Fibroblast of skin of scalp (primary cell): ENCODE measurements at regions not wholly inside any gene's neighbourhood (a gene's known extent, or its start where the extent isn't known, plus 50 kb on each side); places are given as distances from the start of the nearest gene placed in this dataset.

Experiments
- DNase-seq: peaks from one replicate; pipeline ENCODE4 v3.0.0-alpha.2; 2013

- no peak for DNase-seq
Observed at GRCh38 chr10:7477538-7478334, 66.9 kb upstream of the SFMBT2 start.

- DNase-seq, result no peak
Observed at GRCh38 chr10:7475939-7476338, 65.1 kb upstream of the SFMBT2 start.

GRCh38 chr10:7475046-7475911, 64.4 kb upstream of the SFMBT2 start:
- DNase-seq, result no peak

DNA sequence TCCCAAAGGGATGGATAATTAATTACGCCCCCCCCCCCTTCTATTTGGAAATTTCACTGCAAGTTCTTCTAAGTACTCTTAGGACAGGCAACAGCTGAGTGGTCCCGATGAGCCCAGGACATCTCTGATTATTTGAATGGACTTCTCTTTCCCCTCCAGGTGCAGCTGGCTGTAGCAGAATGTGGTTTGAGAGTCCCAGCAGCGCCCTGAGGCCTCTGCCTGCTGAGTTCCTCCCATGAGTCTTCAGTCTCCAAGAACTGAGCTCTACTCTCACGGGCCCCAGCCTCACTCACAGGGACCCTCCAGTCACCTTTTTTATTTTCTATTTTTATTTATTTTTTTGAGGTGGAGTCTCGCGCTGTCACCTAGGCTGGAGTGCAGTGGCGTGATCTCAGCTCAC, 63.6 kb upstream of the SFMBT2 start:
- DNase-seq, result no peak

- no peak for DNase-seq
Observed at GRCh38 chr10:7473474-7473873, 62.6 kb upstream of the SFMBT2 start.

DNA sequence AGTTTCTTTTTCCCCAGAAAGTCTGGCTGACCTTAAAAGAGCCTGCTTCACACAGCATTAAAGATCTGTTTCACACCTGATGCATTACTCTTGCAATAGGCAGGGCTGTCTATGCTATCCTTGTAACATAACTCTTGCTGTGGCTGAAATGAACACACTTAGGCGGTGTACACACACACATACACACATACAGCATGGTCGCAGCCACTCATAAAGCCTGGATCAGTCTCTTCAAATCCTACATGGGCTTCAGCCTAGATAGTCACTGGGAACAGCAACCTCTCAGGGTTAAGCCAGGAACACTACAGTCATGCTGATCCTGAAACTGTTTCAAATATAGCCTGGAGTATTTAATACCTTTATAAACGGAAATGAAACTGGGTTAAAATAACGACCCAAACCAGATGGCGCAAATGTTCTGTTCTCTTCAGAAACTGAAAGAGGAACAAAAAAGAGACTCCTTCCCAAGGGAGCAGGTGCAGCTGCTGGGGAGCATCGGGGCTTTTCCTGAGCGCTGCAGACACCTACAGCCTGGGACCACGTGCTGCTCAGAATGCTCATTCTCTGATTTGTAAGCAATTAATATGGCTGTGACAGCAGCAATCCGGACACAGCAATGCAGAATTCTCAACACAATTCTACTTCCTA, 61.0 kb upstream of the SFMBT2 start:
- DNase-seq, result no peak

GRCh38 chr10:7470371-7470770, 59.5 kb upstream of the SFMBT2 start:
- no peak for DNase-seq

DNA sequence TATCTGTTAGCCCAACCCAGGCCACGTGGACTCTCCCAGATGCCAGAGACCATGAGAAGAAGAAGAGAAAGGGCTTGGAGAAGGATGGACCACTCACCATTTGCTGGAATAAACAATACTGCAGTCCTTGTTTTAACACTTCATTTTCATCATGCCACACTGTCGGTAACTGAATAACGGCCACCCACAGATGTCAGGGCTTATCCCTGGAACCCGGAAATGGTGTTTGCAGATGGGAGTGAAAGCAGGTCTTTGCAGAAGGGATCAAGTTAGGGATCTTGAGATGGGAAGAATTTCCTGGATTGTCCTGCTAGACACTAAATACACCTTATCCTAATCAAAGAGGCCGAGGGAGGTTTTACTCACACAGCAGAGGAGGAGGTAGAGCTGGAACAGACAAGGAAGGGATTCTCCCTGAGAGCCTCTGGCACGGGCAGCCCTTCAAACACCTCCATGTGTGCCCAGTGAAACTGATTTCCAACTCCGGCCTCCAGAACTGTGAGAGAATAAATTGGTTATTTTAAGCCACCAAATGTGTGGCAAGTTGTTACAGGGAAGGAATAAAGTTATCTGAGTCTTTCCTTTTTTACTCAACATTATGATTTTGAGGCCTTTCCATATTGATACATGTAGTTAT, 56.3 kb upstream of the SFMBT2 start:
- no peak for DNase-seq

- no peak for DNase-seq
Observed at GRCh38 chr10:7464691-7465090, 53.9 kb upstream of the SFMBT2 start.
